ENCODE measurements at regions not wholly inside any gene's neighbourhood (a gene's known extent, or its start where the extent isn't known, plus 50 kb on each side); places are given as distances from the start of the nearest gene placed in this dataset.

DNA sequence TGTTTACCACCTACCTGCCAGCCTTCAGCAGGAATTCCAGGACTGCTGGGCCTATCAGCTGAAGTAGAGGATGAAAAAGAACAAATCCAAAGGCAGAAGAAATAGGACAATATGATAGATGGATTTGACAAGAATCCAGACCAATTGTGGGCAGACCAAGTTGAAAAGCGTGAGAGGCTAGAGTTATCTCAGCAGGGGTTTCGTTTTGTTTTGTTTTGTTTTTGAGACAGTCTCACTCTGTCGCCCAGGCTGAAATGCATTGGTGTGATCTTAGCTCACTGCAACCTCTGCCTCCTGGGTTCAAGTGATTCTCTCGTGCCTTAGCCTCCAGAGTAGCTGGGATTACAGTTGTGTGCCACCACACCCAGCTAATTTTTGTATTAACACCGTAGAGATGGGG, 113.2 kb downstream of the PALM2AKAP2 start:
- TF ChIP-seq POLR2AphosphoS5 (IDR thresholded peaks at IDR 0.05; ENCODE audit: borderline replicate concordance, low read depth, low read length) (no peak), EZH2 (IDR thresholded peaks at IDR 0.05) (no peak)
